SH-SY5Y (cell line): ENCODE measurements at regions not wholly inside any gene's neighbourhood (a gene's known extent, or its start where the extent isn't known, plus 50 kb on each side); places are given as distances from the start of the nearest gene placed in this dataset.

ENCODE experiments used
- GATA2 ChIP-seq: IDR thresholded peaks from 2 replicates; pipeline ENCODE4 v1.6.1; 2011; ENCODE audit warnings: mild to moderate bottlenecking, low read depth, low read length
- GATA3 ChIP-seq: IDR thresholded peaks from 2 replicates; pipeline ENCODE4 v1.6.1; 2011; ENCODE audit warnings: low read depth, mild to moderate bottlenecking, low read length, moderate library complexity

- TF ChIP-seq GATA2 (no peak), GATA3 (no peak)
Observed at GRCh38 chr14:87351007-87351406, 642.0 kb downstream of the GALC start.
